ENCODE measurements at regions not wholly inside any gene's neighbourhood (a gene's known extent, or its start where the extent isn't known, plus 50 kb on each side); places are given as distances from the start of the nearest gene placed in this dataset.
A peak's percentile ranks its signal among the peaks of the same experiment; 100 is the strongest.

DNA sequence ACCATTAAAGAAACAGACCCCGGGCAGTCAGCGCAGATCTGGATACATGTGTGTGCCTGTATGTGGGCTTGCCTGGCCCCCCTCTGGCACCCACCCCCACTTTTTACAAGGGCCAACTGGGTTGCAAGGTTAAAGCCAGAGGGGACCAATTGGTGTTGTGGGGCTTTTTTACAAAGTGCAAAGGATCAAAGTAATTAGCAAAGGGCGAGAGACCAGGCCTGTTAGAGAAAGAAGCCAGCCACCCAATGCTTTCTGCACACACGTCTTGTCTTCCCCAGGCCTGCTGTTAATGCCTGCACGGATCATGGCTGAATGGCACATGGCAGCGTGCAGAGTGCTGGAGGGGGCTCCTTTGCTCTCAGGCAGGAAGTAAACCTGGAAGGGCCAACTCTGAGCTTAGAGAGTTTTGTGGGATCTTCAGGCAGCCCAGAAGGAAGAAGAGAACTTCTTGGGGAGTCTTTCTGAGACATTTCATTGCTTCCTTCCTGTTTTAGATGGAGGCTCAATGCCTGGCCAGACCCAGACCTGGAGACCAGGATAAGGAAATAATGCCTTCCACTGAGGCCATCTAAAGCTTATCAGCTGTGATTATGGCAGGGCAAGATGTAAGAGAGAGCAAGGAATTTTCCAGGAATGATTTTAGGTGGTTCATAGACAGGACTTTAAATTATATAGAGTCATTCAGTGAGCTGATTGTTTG is 523.4 kb upstream of the TBX3 start:
- Histone ChIP-seq H3K27ac (peak overlapping the region; percentile 76), H3K27me3 (no peaks in the 10 kb centered on the region), H3K9me2 (replicated peaks; ENCODE audit: insufficient read depth) (no peaks in the 10 kb centered on the region), H2AFZ (no peak overlapping the region), H4K20me1 (ENCODE audit: insufficient read depth, poor library complexity, severe bottlenecking) (no peaks in the 10 kb centered on the region), H3K36me3 (replicated peaks; ENCODE audit: insufficient read depth, low read depth) (no peaks in the 10 kb centered on the region), H3K4me2 (no peak overlapping the region), H3K79me2 (no peaks in the 10 kb centered on the region), H3K4me3 (no peak overlapping the region), H3K9me3 (ENCODE audit: low read depth) (no peaks in the 10 kb centered on the region), H3K4me1 (ENCODE audit: insufficient read depth) (peaks cover 29% of the 10 kb centered on the region)
- WGBS (ENCODE audit: low lambda C conversion rate, missing lambda C conversion rate) = 53% methylated on average over 6 of the region's 6 CpGs
- no peak for DNase-seq (ENCODE audit: low spot score)
- TF ChIP-seq EZH2phosphoT487 (IDR thresholded peaks at IDR 0.05; ENCODE audit: low read depth, severe bottlenecking, unreplicated experiment) (no peak), EZH2 (IDR thresholded peaks at IDR 0.05; ENCODE audit: borderline replicate concordance) (no peak)
- TF ChIP-seq, protein P1, sequence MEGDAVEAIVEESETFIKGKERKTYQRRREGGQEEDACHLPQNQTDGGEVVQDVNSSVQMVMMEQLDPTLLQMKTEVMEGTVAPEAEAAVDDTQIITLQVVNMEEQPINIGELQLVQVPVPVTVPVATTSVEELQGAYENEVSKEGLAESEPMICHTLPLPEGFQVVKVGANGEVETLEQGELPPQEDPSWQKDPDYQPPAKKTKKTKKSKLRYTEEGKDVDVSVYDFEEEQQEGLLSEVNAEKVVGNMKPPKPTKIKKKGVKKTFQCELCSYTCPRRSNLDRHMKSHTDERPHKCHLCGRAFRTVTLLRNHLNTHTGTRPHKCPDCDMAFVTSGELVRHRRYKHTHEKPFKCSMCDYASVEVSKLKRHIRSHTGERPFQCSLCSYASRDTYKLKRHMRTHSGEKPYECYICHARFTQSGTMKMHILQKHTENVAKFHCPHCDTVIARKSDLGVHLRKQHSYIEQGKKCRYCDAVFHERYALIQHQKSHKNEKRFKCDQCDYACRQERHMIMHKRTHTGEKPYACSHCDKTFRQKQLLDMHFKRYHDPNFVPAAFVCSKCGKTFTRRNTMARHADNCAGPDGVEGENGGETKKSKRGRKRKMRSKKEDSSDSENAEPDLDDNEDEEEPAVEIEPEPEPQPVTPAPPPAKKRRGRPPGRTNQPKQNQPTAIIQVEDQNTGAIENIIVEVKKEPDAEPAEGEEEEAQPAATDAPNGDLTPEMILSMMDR (IDR thresholded peaks at IDR 0.05; ENCODE audit: poor library complexity) = no peak

DNA sequence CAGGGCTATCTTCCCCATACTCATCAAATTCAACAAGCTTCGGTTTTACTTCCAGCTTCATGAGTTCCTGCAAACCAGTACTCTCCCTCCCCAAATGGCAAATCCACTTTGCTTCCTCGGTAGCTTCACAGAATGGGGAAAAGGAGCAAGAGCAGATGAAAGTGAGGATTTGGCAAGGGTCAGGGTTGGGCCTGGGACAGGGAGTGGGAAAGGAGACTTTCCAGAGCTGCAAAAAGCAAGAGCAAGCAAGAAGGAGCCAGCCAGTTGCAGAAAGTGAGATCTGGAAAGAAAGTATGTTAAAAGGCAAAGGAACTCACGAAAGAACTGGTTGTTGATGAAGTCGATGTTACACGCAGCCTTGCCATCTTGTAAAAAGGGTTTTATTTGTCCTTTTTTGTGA is 522.8 kb upstream of the TBX3 start:
- Histone ChIP-seq H3K4me1 (ENCODE audit: insufficient read depth) (peaks cover 33% of the 10 kb centered on the region), H3K9me2 (replicated peaks; ENCODE audit: insufficient read depth) (no peaks in the 10 kb centered on the region), H3K27me3 (no peaks in the 10 kb centered on the region), H3K4me3 (no peak overlapping the region), H3K36me3 (replicated peaks; ENCODE audit: insufficient read depth, low read depth) (no peaks in the 10 kb centered on the region), H2AFZ (no peak overlapping the region), H4K20me1 (ENCODE audit: insufficient read depth, poor library complexity, severe bottlenecking) (no peaks in the 10 kb centered on the region), H3K79me2 (no peaks in the 10 kb centered on the region), H3K4me2 (no peak overlapping the region), H3K9me3 (ENCODE audit: low read depth) (no peaks in the 10 kb centered on the region), H3K27ac (peak overlapping the region; percentile 76)
- 51% methylated on average over 5 of the region's 5 CpGs for WGBS (ENCODE audit: low lambda C conversion rate, missing lambda C conversion rate)
- no peak for DNase-seq (ENCODE audit: low spot score)
- TF ChIP-seq, protein P1 (IDR thresholded peaks at IDR 0.05; ENCODE audit: poor library complexity) = no peak

DNA sequence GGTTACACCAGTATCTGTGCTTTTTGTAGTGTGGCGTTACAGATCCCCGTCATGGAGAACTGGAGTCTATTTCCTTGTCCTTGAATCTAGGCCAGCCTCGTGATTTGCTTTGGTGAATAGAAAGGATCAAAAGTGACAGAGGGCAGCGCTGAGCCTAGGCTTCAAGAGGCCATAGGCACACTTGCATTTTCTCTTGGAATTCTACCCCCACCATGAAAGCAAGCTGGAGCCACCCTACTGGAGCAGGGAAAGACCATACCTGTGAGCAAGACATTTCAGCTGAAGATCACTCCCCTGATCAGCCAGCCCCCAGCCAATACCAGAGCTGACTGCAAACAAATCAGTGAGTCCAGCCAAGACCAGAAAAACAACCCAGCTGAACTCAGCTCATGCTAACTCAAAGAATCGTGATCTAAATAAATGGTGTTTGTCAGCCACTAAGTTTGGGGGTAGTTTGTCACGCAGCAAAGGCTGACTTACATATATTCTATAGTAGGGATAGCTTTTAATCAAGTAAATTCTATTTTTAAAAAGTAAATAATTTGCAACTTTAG is 521.9 kb upstream of the TBX3 start:
- Histone ChIP-seq H3K36me3 (replicated peaks; ENCODE audit: insufficient read depth, low read depth) (no peaks in the 10 kb centered on the region), H3K9me3 (ENCODE audit: low read depth) (no peaks in the 10 kb centered on the region), H3K79me2 (no peaks in the 10 kb centered on the region), H3K9me2 (replicated peaks; ENCODE audit: insufficient read depth) (no peaks in the 10 kb centered on the region), H3K27me3 (no peaks in the 10 kb centered on the region), H4K20me1 (ENCODE audit: insufficient read depth, poor library complexity, severe bottlenecking) (no peaks in the 10 kb centered on the region), H3K4me3 (no peak overlapping the region), H3K27ac (peak overlapping the region; percentile 76), H3K4me1 (ENCODE audit: insufficient read depth) (peaks cover 33% of the 10 kb centered on the region), H3K4me2 (no peak overlapping the region), H2AFZ (no peak overlapping the region)
- TF ChIP-seq, protein P1 (IDR thresholded peaks at IDR 0.05; ENCODE audit: poor library complexity) = no peak
- no peak for TF ChIP-seq EZH2phosphoT487 (IDR thresholded peaks at IDR 0.05; ENCODE audit: low read depth, severe bottlenecking, unreplicated experiment)
- no peak for TF ChIP-seq EZH2 (IDR thresholded peaks at IDR 0.05; ENCODE audit: borderline replicate concordance)
- DNase-seq (ENCODE audit: low spot score) = no peak
- 63% methylated on average over 6 of the region's 6 CpGs for WGBS (ENCODE audit: low lambda C conversion rate, missing lambda C conversion rate)

All from hepatocyte (in vitro differentiated cells).